Activated CD4-positive, alpha-beta T cell treated with anti-CD3 and anti-CD28 coated beads for 48 hours (primary cell): ENCODE measurements at regions not wholly inside any gene's neighbourhood (a gene's known extent, or its start where the extent isn't known, plus 50 kb on each side); places are given as distances from the start of the nearest gene placed in this dataset.
"Not testable (repeated sequence)": the region's sequence is repeated elsewhere in the genome, so short reads cannot be mapped to it uniquely, and the experiment has no call there.

Experiments
- DNase-seq: peaks from one replicate; pipeline ENCODE4 v3.0.0-alpha.2; 2020

DNA sequence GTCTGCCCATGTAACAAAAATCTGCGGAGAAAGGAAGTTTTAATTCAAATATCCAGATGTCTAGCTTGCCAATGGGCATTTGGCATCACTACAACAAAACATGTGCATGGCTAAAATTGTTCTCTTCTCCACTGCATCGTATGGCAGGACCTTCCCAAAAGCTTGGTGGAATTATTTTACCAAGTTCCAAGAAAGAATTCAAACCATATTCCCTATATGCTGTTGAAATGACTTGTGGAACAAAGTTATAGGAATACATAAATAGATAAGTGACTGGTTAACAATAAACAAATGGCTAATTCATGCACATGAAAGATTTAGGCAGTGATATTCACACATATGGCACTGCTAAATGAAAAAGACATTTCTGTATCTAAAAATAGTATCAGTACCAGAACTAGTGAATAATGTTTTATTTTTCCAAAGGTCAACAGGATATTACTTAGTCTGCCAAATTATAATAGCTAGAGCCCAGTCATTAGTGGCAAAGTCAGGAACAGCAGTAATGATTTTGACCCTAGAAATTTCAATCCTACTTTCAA, 425.4 kb upstream of the VRK2 start:
- DNase-seq: no peak

- DNase-seq: no peak
Measured at GRCh38 chr2:57622009-57622408, 424.6 kb upstream of the VRK2 start.

GRCh38 chr2:57656198-57656597, 390.4 kb upstream of the VRK2 start:
- DNase-seq: no peak

DNA sequence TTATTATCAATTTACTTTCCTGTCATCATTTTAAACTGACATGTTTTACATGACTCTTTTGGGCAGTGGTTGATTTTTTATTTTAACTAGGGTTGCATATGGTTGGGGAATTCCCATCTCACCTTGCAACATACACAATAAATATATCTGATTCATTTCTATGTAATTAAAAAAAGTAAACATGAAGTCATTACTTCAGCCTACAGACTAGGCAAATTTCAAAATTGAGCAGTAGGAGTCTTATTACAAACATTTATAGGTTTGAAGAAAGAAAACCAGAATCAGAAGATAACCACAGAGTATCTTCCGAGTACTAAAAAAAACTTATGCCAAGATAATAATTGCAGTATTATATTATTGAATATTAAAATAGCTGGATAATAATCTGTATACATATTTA, 377.0 kb upstream of the VRK2 start:
- DNase-seq: no peak

DNA sequence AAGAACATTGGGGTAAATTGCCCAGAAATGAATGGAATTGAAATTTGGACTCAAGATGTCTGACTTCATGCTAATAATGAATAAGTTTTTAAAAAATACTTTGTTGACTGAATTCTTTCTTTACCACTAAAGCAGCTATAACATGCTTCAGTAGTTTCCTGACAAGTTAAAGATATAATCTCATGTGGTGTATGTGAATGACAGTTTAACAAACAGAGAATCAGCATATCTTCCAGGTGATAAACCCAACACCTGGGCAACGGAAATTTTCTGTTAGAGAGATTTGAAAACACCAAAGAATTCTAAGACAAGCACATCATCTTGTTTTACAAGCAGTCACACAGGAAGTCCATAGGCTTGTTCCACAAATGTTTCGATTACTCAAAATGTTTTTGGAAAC, 372.6 kb upstream of the VRK2 start:
- no peak for DNase-seq

DNA sequence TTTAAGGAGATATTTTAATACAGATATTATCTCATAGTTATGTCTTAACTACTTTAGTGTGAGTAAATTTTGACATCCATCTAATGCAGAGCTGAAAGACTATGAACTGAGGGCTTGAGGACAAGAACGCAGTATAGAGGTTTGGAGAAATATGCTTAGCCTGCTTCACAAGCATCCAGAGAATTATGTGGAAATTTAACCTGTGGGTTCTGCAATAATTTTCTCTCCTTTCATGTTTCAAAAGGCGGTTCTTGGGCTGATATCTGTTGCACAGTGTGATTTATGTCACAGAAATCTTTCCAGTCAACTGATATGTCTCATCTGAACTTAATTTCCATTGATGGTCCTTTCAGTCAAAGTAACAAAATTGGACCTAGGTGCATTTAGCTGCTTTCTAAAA, 371.9 kb upstream of the VRK2 start:
- no peak for DNase-seq

DNA sequence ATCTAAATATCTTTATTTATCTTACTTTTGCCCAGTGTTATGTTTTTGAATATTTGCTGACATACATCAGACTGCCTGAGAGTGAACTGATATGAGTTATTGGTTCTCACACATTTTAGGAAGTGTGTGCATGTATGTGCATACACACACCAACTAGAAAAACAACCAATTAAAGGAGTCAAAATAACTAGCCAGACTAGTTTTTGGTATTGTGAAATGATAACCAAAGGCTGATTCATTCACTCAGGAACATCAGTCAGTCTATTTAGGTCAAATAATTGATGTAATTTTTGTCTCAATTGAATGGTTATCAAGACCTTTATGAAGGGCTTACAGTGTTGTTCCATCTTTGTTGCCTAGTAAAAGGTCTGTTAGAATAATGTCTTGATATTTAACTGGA, 369.3 kb upstream of the VRK2 start:
- no peak for DNase-seq

DNA sequence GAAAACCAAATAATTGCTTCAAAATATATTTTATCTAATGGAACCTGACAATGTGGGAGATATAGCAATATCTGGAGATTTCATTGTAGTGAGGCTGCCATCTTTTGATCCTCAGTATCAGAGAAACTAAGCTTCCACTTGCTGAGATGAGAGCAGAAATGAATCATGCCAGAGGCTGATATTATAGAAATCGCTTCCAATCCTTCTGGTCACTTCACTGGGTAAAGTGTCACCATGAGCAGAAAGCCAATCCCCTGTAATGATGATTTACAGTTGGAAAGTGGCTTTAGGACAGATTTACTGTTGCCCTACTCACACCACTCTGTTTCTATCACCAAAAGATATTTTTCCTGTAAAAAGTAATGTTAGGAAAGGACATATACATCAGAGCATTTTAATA, 365.0 kb upstream of the VRK2 start:
- no peak for DNase-seq

DNA sequence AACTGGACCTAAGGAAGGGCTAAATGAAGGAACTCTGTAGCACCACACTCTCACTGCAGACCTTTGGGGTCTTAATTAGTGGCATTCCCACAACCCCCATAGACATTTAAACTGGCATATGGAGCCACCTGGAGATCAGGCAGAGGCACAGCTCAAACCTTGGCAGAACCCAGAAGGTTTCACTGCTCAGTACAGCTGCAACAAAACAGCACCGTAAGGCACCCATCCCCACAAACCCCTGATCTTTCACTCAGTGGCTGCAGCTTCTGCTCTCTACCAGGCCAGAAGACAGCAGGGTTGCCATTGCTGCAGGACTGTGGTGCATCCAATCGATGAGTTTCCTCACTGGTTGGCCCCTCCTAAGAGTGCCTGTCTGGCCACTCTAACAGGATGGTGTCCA, 361.6 kb upstream of the VRK2 start:
- no peak for DNase-seq

- no peak for DNase-seq
Measured at GRCh38 chr2:57692395-57692794, 354.2 kb upstream of the VRK2 start.

GRCh38 chr2:57693177-57693576, 353.4 kb upstream of the VRK2 start:
- no peak for DNase-seq

- no peak for DNase-seq
Measured at GRCh38 chr2:57693965-57694364, 352.6 kb upstream of the VRK2 start.

DNA sequence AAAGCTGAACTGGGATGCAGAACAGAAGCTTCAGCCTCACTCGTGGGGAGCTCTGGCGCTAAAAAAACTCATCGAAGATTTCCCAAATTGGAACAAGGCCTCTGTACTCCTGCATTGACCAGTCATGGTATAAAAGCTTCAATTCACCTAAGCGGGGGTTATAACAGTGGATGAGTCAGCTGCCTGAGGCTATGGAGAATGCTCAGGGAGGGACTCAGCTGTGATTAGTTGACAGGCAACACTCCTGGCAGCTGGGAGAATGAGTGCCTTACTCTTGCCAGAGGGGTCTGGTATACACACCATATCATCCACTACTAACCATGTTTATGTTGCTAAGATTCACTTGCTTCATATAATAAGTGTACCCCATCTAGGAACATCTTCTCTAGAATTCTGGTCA, 350.6 kb upstream of the VRK2 start:
- no peak for DNase-seq

GRCh38 chr2:57698392-57698791, 348.2 kb upstream of the VRK2 start:
- DNase-seq: no peak

DNA sequence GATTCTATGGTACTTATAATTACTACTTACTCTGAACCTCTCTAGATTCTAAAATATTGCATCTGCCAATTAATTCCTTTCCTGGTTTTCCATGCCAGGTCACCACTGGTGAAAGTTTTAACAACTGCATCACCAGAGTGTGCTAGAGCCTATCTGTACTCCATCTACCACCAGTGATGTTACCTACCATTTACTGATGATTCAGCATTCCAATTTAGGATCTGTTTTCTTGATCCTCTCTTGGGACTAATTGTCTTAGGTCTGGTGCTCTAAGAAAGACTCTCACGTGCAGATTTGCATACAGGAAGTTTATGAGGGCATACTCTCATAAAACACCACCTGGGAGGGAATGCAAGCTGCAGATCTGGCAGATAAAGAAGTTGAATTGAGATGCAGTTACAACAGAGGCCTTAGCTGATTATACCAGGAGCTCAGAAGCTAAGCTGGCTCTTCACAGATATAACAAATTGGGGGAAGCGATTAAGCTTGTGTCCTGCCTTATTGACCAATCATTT, 347.6 kb upstream of the VRK2 start:
- no peak for DNase-seq

- DNase-seq: no peak
Measured at GRCh38 chr2:57701391-57701791, 345.2 kb upstream of the VRK2 start.

GRCh38 chr2:57703407-57703806, 343.2 kb upstream of the VRK2 start:
- DNase-seq: no peak

- not testable (repeated sequence) for DNase-seq
Measured at GRCh38 chr2:57707794-57708193, 338.8 kb upstream of the VRK2 start.

DNA sequence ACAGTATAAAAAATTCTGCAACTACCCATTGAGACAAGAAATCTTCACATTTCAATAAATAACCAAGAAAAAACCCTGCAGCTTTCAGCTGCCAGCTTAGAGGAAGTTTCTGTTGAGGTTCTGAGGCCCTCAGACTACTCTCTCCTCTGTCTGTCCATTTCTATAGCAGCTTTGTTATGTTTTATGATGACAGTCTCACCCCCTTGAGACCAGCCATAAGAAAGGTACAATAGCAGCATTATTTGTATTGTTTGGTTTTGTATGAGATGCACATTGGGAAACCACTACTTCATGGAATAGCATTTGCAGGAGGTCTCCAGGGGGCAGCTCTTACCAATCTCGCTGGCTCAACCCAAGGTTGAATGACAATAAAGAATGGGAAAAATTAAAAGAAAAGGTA, 334.6 kb upstream of the VRK2 start:
- DNase-seq: no peak

GRCh38 chr2:57720728-57721627, 325.6 kb upstream of the VRK2 start:
- DNase-seq: peak; percentile 43

DNA sequence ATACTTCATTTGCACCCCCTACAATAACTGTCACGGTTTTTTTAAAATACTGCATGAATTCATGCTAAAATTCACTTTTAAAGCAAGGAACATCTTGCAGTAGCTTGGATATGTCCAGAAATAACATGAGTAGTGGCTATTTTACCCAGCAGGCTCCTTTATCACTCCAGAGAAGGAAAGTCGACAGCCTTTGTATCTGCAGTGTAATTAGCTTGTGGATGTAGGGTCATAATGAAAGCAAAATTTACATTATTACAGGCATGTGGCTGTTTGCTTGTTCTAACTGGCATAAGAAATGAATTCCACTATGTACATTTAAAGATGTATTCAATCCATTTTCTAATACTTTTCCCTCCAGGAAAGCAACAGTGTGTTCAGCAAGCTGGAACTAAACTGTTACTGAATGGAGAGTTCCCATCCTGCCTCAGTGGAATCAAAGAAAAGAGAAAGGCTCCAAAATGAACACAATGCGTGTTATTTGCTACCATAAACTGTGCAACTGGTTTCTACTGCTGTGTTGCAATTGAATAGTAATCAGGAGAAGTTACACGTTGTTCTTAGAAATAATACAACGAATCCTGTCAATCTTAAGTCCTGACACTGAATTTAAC, 321.2 kb upstream of the VRK2 start:
- no peak for DNase-seq

- DNase-seq: no peak
Measured at GRCh38 chr2:57726294-57726693, 320.3 kb upstream of the VRK2 start.

GRCh38 chr2:57728691-57729090, 317.9 kb upstream of the VRK2 start:
- DNase-seq: no peak

DNA sequence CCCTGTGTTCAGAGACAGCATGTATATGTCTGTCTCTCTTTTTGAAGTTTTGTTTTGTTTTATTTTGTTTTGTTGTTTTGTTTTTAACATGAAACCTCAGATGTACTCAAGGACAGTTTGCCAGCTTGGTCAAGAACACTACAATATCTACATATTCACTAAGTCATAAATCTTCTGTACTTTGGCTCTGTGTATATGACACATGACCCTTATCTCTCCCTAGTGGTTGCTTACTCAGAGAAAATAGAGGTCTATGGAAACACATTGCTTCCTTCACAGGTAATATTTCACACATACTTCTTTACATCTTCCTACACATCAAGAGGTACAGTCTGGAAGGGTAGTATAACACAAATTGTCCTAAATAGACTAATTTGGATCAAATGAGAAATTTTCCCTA, 312.6 kb upstream of the VRK2 start:
- DNase-seq: no peak
